K562 (cell line): ENCODE measurements at regions not wholly inside any gene's neighbourhood (a gene's known extent, or its start where the extent isn't known, plus 50 kb on each side); places are given as distances from the start of the nearest gene placed in this dataset.

Experiments
- ARNT ChIP-seq, 2 experiments: fragments of 450-650 bp; IDR thresholded peaks; 2 replicates each; pipeline ENCODE4 v1.6.1; 2016; ENCODE audit warnings: mild to moderate bottlenecking in 1 of 2
- GATA2 ChIP-seq: sonication (generic); formaldehyde crosslinking; IDR thresholded peaks from 2 replicates; pipeline ENCODE4 v1.4.0; 2020; ENCODE audit warnings: mild to moderate bottlenecking, missing genetic modification reagents
- MAFF ChIP-seq: IDR thresholded peaks from 2 replicates; pipeline ENCODE4 v1.6.1; 2012; ENCODE audit warnings: low read length, improper control_type of control experiment
- TCF7 ChIP-seq: sonication (generic); IDR thresholded peaks from 2 replicates; pipeline ENCODE4 v1.6.1; 2016; ENCODE audit warnings: antibody characterized with exemption, borderline replicate concordance
- TEAD4 ChIP-seq, 2 experiments: sonication (generic) in 1 of 2; formaldehyde crosslinking in 1 of 2; IDR thresholded peaks; 2 replicates each; pipeline versions ENCODE4 v1.6.1 to v1.8.0; 2012 to 2022; ENCODE audit warnings: borderline replicate concordance in 1 of 2, inconsistent platforms in 1 of 2, low read length in 1 of 2, mild to moderate bottlenecking in 1 of 2, missing genetic modification reagents in 1 of 2
- TF ChIP-seq, protein P1 (sequence below), 3 experiments: IDR thresholded peaks in 2 of 3; conservative IDR thresholded peaks in 1 of 3; 2 replicates each; pipeline ENCODE4 v1.5.1; 2011 to 2012; ENCODE audit warnings: low read length in 3 of 3, mild to moderate bottlenecking in 3 of 3, control low read depth in 2 of 3, improper control_type of control experiment in 1 of 3, inconsistent platforms in 1 of 3, low read depth in 1 of 3, mixed read lengths in 1 of 3, moderate library complexity in 1 of 3; ENCODE audit not compliant: insufficient read depth in 2 of 3
- TF ChIP-seq, protein P2 (sequence below): fragments of 450-650 bp; IDR thresholded peaks from 2 replicates; pipeline ENCODE4 v1.6.1; 2014; ENCODE audit warnings: low read depth, mild to moderate bottlenecking, moderate library complexity, borderline replicate concordance

DNA sequence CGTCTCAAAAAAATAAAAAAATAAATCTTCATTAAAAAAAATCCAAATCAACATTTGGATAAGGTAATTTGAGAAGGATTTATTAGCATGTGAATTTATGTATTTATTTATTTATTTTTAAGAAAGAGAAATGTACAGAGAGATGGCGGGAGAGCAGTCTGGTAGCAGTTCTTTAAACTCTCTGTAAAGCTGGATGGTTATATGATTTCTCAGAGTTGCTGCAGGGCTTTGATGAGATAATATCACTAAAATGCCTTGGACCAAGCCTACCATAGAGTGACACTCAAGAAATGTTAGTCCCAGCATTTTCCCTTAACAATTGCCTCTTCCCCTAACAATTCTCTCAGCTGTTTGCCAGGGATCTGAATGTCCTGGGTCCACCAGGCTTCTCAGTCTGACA, 103.4 kb upstream of the LNX1 start:
- TF ChIP-seq, protein P1, sequence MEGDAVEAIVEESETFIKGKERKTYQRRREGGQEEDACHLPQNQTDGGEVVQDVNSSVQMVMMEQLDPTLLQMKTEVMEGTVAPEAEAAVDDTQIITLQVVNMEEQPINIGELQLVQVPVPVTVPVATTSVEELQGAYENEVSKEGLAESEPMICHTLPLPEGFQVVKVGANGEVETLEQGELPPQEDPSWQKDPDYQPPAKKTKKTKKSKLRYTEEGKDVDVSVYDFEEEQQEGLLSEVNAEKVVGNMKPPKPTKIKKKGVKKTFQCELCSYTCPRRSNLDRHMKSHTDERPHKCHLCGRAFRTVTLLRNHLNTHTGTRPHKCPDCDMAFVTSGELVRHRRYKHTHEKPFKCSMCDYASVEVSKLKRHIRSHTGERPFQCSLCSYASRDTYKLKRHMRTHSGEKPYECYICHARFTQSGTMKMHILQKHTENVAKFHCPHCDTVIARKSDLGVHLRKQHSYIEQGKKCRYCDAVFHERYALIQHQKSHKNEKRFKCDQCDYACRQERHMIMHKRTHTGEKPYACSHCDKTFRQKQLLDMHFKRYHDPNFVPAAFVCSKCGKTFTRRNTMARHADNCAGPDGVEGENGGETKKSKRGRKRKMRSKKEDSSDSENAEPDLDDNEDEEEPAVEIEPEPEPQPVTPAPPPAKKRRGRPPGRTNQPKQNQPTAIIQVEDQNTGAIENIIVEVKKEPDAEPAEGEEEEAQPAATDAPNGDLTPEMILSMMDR (IDR thresholded peaks at IDR 0.05 in 2 of 3, conservative IDR thresholded peaks at IDR 0.05 in 1 of 3; ENCODE audit: insufficient read depth in 2 of 3, low read depth in 1 of 3, low read length in 3 of 3): no peak
- TF ChIP-seq TCF7: no peak
- TF ChIP-seq, protein P2, sequence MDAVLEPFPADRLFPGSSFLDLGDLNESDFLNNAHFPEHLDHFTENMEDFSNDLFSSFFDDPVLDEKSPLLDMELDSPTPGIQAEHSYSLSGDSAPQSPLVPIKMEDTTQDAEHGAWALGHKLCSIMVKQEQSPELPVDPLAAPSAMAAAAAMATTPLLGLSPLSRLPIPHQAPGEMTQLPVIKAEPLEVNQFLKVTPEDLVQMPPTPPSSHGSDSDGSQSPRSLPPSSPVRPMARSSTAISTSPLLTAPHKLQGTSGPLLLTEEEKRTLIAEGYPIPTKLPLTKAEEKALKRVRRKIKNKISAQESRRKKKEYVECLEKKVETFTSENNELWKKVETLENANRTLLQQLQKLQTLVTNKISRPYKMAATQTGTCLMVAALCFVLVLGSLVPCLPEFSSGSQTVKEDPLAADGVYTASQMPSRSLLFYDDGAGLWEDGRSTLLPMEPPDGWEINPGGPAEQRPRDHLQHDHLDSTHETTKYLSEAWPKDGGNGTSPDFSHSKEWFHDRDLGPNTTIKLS: no peak
- no peak for TF ChIP-seq MAFF
- TF ChIP-seq TEAD4 (IDR thresholded peaks at IDR 0.05; ENCODE audit: low read length): no peak
- TF ChIP-seq TEAD4 (CRISPR knock-in tag; IDR thresholded peaks at IDR 0.05; ENCODE audit: borderline replicate concordance): no peak
- no peak for TF ChIP-seq ARNT (IDR thresholded peaks at IDR 0.05)
- TF ChIP-seq GATA2: no peak
